SH-SY5Y (cell line): ENCODE measurements at regions not wholly inside any gene's neighbourhood (a gene's known extent, or its start where the extent isn't known, plus 50 kb on each side); places are given as distances from the start of the nearest gene placed in this dataset.

Source experiments
- GATA2 ChIP-seq: IDR thresholded peaks from 2 replicates; pipeline ENCODE4 v1.6.1; 2011; ENCODE audit warnings: mild to moderate bottlenecking, low read depth, low read length
- GATA3 ChIP-seq: IDR thresholded peaks from 2 replicates; pipeline ENCODE4 v1.6.1; 2011; ENCODE audit warnings: low read depth, mild to moderate bottlenecking, low read length, moderate library complexity

- TF ChIP-seq GATA2: no peak
These were observed 115.1 kb downstream of the PALM2AKAP2 start for GRCh38 chr9:109894921-109895758.

GRCh38 chr9:109901201-109901600 is 121.2 kb downstream of the PALM2AKAP2 start:
- no peak for TF ChIP-seq GATA2
- TF ChIP-seq GATA3: no peak

DNA sequence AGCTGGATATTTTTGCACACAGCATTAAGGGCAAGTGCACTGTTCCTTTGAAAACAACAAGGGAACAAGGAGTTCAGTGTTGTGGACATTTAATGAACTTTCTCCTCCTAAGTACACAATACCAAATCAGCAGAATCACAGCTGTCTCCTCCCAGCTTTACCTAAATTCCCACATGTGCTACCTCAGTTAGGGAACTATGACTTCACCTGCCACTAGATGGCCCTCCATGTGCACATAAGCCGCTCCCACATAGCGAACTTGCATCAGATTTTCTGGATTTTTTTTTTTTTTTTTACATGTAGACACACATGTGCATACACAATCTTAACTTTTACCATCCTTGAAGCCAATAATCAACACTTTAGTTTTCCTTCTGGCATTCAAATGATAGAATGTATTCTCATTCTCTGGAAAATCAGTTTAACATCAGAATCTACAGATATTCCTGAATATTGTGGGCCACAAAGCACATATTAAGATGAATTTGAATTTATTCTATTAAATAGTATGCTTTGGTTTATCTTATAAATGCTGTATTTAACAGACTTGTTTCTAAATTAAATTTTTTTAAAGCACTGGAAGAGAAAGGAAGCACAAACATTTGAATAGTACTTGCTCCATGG is 123.6 kb downstream of the PALM2AKAP2 start:
- TF ChIP-seq GATA2 (no peak), GATA3 (no peak)

DNA sequence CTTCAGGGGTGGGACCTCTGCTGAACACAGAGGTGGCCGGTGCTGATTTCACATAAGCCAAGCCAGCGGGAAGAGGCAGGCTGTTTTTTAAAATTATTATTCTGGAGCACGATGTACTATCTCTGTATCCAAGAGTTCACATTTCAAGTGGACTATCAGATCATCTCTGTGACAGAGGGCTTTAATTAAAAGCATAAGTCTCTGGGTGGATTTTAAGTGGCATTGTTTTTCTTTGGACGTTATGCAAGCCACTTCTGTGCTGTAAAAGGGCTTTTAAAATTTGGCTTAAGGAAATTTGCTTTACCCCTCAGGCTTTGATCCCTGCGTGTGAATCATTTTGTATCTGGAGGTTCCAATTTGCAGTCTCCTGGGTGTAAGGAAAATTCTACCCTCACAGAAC is 124.7 kb downstream of the PALM2AKAP2 start:
- no peak for TF ChIP-seq GATA3
- TF ChIP-seq GATA2: peak; percentile 50

DNA sequence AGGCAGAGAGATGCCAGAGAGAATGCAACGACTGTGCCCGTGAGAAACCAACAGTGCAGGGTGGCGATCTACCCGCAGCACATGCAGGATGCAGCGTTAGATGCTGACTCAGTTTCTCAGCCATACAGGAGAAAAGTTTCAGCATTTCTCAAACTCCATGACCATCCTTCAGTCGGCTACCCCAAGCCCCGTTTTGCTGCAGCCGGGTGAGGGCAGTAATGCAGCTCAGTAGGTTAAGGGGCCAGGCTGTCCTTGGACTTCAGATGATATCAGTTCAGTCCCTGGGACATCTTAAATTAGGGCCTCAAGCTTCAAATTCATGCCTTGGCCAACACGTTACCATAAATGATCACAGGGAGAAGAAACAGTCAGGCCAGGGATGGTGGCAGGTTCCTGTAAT is 125.5 kb downstream of the PALM2AKAP2 start:
- TF ChIP-seq GATA2: no peak
- TF ChIP-seq GATA3: no peak

- TF ChIP-seq GATA2 (no peak), GATA3 (no peak)
These were observed 126.9 kb downstream of the PALM2AKAP2 start for GRCh38 chr9:109906766-109907382.

DNA sequence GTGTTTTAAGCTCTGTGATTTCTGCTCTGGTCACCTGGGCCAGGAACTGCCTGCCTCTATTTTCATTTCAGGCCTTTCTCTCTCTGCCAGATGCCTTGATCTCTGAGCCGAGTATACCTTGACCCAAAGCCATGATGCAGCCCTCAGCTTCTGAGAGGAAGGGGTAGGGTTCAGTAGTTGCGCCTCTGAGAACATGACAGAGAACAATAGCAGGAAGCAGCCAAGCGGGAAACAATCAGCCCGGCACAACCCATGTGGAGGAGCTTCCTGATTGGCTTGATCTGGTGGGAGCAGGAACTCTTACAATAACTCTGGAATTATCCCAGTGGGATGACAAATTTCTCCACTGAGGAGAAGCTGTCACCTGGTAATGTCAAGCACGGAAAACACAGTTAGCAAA is 127.4 kb downstream of the PALM2AKAP2 start:
- TF ChIP-seq GATA3 (no peak), GATA2 (no peak)

- no peak for TF ChIP-seq GATA2
- TF ChIP-seq GATA3: no peak
These were observed 127.9 kb downstream of the PALM2AKAP2 start for GRCh38 chr9:109907810-109908458.

GRCh38 chr9:109908459-109909390 is 128.7 kb downstream of the PALM2AKAP2 start:
- TF ChIP-seq GATA3: no peak
- TF ChIP-seq GATA2: no peak

DNA sequence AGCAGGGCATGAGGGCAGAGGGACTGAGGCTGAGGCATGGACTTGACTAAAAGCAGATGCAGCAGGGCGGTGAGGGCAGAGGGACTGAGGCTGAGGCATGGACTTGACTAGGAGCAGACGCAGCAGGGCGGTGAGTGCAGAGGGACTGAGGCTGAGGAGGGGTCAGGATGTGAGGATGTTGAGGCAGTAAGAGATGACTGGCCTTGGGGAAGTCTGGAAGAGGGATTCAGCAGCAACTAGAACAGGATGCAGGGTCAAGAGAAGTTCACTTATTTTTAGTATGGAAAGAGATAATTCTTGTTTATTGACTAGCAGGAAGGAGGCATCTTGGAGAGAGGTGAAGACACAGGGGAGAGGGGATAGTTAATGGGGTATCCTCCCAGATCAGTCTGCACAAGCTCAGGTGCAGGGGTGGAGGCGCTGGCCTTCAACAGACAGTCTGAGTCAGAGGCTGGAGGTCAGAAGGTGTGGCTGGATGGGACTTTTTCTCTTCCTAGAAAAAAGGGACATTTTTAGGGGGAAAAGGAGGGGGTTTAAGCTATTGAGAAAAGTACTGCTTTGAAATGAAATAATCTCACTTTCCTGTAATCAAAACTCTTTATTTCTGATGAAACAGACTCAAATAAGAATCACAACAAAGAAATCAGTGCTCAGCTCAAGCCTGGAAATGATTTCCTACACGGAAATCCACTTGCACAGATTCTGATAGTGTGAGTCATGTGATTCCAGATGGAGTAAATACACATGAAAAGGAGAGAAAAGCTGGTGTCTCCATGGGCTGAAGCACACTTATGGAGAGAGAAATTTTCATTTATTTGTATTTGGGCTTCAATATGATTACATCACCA is 130.9 kb downstream of the PALM2AKAP2 start:
- TF ChIP-seq GATA2 (no peak), GATA3 (no peak)

DNA sequence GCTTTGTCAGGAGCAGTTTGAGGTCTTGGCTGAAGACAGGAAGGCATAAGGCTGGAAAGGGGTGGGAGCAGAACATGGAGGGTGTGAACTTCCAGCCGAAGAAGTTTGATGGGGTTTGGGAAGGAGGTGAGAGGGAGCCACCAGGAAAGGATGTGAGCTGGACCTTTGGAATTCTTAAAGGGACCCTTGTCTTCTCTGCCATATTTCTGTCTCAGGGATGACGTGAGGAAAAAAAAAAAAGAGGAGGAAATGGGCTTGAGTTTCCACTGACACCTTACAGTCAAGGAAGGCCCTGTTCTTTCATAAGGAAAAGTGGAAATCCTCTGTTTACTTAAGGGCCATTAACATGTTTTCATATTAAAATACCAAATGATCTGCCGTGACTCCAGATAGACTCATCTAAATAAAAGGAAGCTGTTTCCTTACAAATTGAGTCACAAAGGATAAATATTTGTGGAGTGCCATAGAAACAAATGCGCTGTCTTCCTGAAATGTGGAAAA is 132.1 kb downstream of the PALM2AKAP2 start:
- TF ChIP-seq GATA3 (no peak), GATA2 (no peak)

- TF ChIP-seq GATA3: no peak
- no peak for TF ChIP-seq GATA2
These were observed 132.9 kb downstream of the PALM2AKAP2 start for GRCh38 chr9:109912726-109913460.
